Mesothelial cell of epicardium (in vitro differentiated cells): ENCODE measurements at regions not wholly inside any gene's neighbourhood (a gene's known extent, or its start where the extent isn't known, plus 50 kb on each side); places are given as distances from the start of the nearest gene placed in this dataset.
"Not testable (repeated sequence)": the region's sequence is repeated elsewhere in the genome, so short reads cannot be mapped to it uniquely, and the experiment has no call there.

Source experiments
- DNase-seq, 2 experiments: peaks; one replicate each; pipeline ENCODE4 v3.0.0; 2021; ENCODE audit warnings: low spot score in 2 of 2; ENCODE audit not compliant: unreplicated experiment in 2 of 2
- H3K27ac Mint-ChIP-seq: 2 replicates; pipeline ENCODE4 v1.8.0; 2021; ENCODE audit warnings: mixed read lengths
- H3K27me3 Mint-ChIP-seq: 2 replicates; pipeline ENCODE4 v1.8.0; 2021; ENCODE audit warnings: low read depth, mixed read lengths
- H3K36me3 Mint-ChIP-seq: 2 replicates; pipeline ENCODE4 v1.8.0; 2021; ENCODE audit warnings: mixed read lengths
- H3K4me1 Mint-ChIP-seq: 2 replicates; pipeline ENCODE4 v1.8.0; 2021; ENCODE audit warnings: mixed read lengths
- H3K4me3 Mint-ChIP-seq: 2 replicates; pipeline ENCODE4 v1.8.0; 2021; ENCODE audit warnings: mild to moderate bottlenecking, moderate library complexity, mixed read lengths
- H3K9me3 Mint-ChIP-seq: 2 replicates; pipeline ENCODE4 v1.8.0; 2021; ENCODE audit warnings: mixed read lengths
- CTCF ChIP-seq: fragments of 200-600 bp; sonication (generic); IDR thresholded peaks from one replicate; pipeline ENCODE4 v1.5.0; 2021; ENCODE audit warnings: antibody characterized with exemption; ENCODE audit not compliant: unreplicated experiment

DNA sequence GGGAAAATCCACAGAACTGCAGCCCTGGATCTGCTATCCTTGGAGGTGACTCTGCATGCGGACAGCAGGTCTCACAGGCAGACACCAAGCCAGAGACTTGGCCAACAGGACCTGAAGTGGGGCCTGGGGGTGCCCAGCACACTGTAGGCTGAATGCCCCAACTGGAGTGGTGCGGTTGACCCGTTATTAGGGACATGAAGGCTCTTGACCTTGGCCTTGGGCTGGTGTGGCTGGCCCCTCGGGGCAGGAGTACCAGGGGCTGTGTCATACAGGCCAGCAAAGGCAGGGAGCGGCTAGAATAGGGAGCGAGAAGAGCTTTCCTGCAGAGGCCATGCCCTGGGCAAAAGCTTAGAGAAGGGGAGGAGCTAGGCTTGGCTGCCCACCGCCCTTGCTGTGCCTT lies 153.2 kb upstream of the MVB12B start:
- Mint-ChIP-seq H3K36me3 (no peaks in the 10 kb centered on the region), H3K27ac (no peak overlapping the region), H3K9me3 (peaks cover 20% of the 10 kb centered on the region), H3K27me3 (peaks cover 53% of the 10 kb centered on the region), H3K4me1 (no peaks in the 10 kb centered on the region), H3K4me3 (no peak overlapping the region)
- DNase-seq = no peak
- no peak for TF ChIP-seq CTCF

- DNase-seq = no peak
- H3K4me3 Mint-ChIP-seq = no peak overlapping the region
- TF ChIP-seq CTCF = no peak
- no peak overlapping the region for H3K27ac Mint-ChIP-seq
- peaks cover 53% of the 10 kb centered on the region for H3K27me3 Mint-ChIP-seq
- no peaks in the 10 kb centered on the region for H3K4me1 Mint-ChIP-seq
- H3K36me3 Mint-ChIP-seq = no peaks in the 10 kb centered on the region
- H3K9me3 Mint-ChIP-seq = peaks cover 20% of the 10 kb centered on the region
Observed at GRCh38 chr9:126173929-126174328, 152.7 kb upstream of the MVB12B start.

DNA sequence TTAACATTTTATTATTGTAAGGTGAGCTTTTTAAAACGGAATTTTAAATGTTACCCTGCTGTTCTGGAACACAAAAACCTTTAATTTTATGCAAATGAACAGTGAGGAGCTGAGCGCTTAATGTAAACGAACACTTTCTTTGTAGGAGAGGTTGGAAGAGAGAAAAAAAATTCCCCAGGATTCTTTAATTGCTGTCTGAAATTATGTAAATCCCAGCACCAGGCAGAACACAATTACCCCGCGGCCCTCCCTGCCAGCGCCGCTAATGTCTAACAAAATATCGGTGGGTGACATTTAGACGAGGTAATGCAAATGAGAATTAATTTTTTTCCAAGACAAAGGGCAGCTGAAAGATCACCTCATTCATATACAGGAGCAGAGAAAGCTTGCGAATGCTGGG lies 143.4 kb upstream of the MVB12B start:
- Mint-ChIP-seq H3K36me3 (no peaks in the 10 kb centered on the region), H3K4me1 (no peaks in the 10 kb centered on the region), H3K27me3 (peaks cover 47% of the 10 kb centered on the region), H3K9me3 (peaks cover 19% of the 10 kb centered on the region), H3K4me3 (no peak overlapping the region), H3K27ac (no peak overlapping the region)
- DNase-seq = no peak
- no peak for TF ChIP-seq CTCF

GRCh38 chr9:126190994-126191393 lies 135.6 kb upstream of the MVB12B start:
- not testable (repeated sequence) for H3K27ac Mint-ChIP-seq, DNase-seq, H3K4me1 Mint-ChIP-seq, H3K36me3 Mint-ChIP-seq, H3K9me3 Mint-ChIP-seq, H3K4me3 Mint-ChIP-seq
- H3K27me3 Mint-ChIP-seq = peaks cover 25% of the 10 kb centered on the region

DNA sequence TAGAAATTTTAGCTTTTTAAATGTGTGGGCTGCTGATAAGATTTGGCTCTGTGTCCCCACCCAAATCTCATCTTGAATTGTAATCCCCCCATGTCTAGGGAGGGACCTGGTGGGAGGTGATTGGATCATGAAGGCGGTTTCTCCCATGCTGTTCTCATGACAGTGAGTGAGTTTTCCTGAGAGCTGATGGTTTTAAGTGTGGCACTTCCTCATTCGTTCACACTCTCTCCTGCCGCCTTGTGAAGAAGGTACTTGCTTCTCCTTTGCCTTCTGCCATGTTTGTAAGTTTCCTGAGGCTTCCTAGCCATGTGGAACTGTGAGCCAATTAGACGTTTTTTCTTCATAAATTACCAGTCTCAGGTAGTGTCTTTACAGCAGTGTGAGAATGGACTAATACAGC lies 127.8 kb upstream of the MVB12B start:
- Mint-ChIP-seq H3K27me3 (peaks cover 36% of the 10 kb centered on the region), H3K4me1 (no peaks in the 10 kb centered on the region), H3K9me3 (peaks cover 15% of the 10 kb centered on the region), H3K27ac (no peak overlapping the region), H3K36me3 (no peaks in the 10 kb centered on the region), H3K4me3 (no peak overlapping the region)
- no peak for DNase-seq
- TF ChIP-seq CTCF = no peak

- Mint-ChIP-seq H3K27me3 (peaks cover 10% of the 10 kb centered on the region), H3K4me3 (no peak overlapping the region), H3K36me3 (no peaks in the 10 kb centered on the region), H3K4me1 (no peaks in the 10 kb centered on the region), H3K9me3 (peaks cover 15% of the 10 kb centered on the region), H3K27ac (no peak overlapping the region)
- no peak for DNase-seq
- no peak for TF ChIP-seq CTCF
Observed at GRCh38 chr9:126203313-126203712, 123.3 kb upstream of the MVB12B start.
